Ascending aorta (tissue), 2 donors: ENCODE measurements at regions not wholly inside any gene's neighbourhood (a gene's known extent, or its start where the extent isn't known, plus 50 kb on each side); places are given as distances from the start of the nearest gene placed in this dataset.

ENCODE experiments used
- DNase-seq, 2 donors: peaks; one replicate each; pipeline ENCODE4 v3.0.0-alpha.2; 2019; ENCODE audit warnings: low spot score in 2 of 2
- H3K27ac ChIP-seq, 2 donors: fragments of 200-600 bp; sonication (generic); one replicate each; pipeline ENCODE4 v1.5.1; 2016 to 2017; ENCODE audit warnings: mild to moderate bottlenecking in 1 of 2
- H3K27me3 ChIP-seq: fragments of 200-600 bp; sonication (generic); one replicate; pipeline ENCODE4 v1.5.1; 2017
- H3K36me3 ChIP-seq, 2 donors: fragments of 200-600 bp; sonication (generic); one replicate each; pipeline ENCODE4 v1.5.1; 2016
- H3K4me1 ChIP-seq, 2 donors: fragments of 200-600 bp; sonication (generic); one replicate each; pipeline ENCODE4 v1.5.1; 2016 to 2017; ENCODE audit warnings: mild to moderate bottlenecking in 1 of 2
- H3K4me3 ChIP-seq, 2 donors: fragments of 200-600 bp; sonication (generic); one replicate each; pipeline ENCODE4 v1.5.1; 2016 to 2017; ENCODE audit warnings: mild to moderate bottlenecking in 1 of 2
- H3K9me3 ChIP-seq, 2 donors: fragments of 200-600 bp; sonication (generic); one replicate each; pipeline ENCODE4 v1.5.1; 2016
- CTCF ChIP-seq, 3 experiments: fragments of 200-600 bp in 2 of 3; fragments of 450-650 bp in 1 of 3; sonication (generic) in 2 of 3; IDR thresholded peaks; one replicate each; pipeline ENCODE4 v1.5.1; 2016 to 2019; ENCODE audit warnings: antibody characterized with exemption in 3 of 3, mild to moderate bottlenecking in 1 of 3, moderate library complexity in 1 of 3
- intact Hi-C: fragments of 100-400 bp; cut with DNase I; formaldehyde crosslinking; loops from one replicate; pipeline ENCODE4 v1.15.1; 2023

- DNase-seq: no peak
- no peak for TF ChIP-seq CTCF (IDR thresholded peaks at IDR 0.05)
- intact Hi-C loops: no loop called here
- Histone ChIP-seq H3K4me1 (no peaks in the 10 kb centered on the region), H3K27ac (no peak overlapping the region), H3K27me3 (no peaks in the 10 kb centered on the region), H3K9me3 (no peaks in the 10 kb centered on the region), H3K4me3 (no peak overlapping the region), H3K36me3 (no peaks in the 10 kb centered on the region)
These were observed 520.9 kb upstream of the TGFBR2 start for GRCh38 chr3:30085486-30085885.

- Histone ChIP-seq H3K4me3 (no peak overlapping the region), H3K4me1 (no peaks in the 10 kb centered on the region), H3K36me3 (no peaks in the 10 kb centered on the region), H3K27me3 (no peaks in the 10 kb centered on the region), H3K27ac (no peak overlapping the region), H3K9me3 (peaks cover 0 to 11% of the 10 kb centered on the region in 2 donors)
- intact Hi-C loops: no loop called here
- no peak for TF ChIP-seq CTCF (IDR thresholded peaks at IDR 0.05)
- DNase-seq: no peak
These were observed 514.7 kb upstream of the TGFBR2 start for GRCh38 chr3:30091686-30092085.

GRCh38 chr3:30097022-30097650 is 509.3 kb upstream of the TGFBR2 start:
- Histone ChIP-seq H3K27ac (no peak overlapping the region), H3K9me3 (peaks cover 0 to 11% of the 10 kb centered on the region in 2 donors), H3K4me1 (no peaks in the 10 kb centered on the region), H3K27me3 (no peaks in the 10 kb centered on the region), H3K36me3 (no peaks in the 10 kb centered on the region), H3K4me3 (no peak overlapping the region)
- TF ChIP-seq CTCF (IDR thresholded peaks at IDR 0.05): no peak
- DNase-seq: no peak
- intact Hi-C loops: no loop called here

GRCh38 chr3:30098243-30098642 is 508.2 kb upstream of the TGFBR2 start:
- no peak overlapping the region for H3K27ac ChIP-seq
- no peaks in the 10 kb centered on the region for H3K27me3 ChIP-seq
- no peak overlapping the region for H3K4me3 ChIP-seq
- H3K9me3 ChIP-seq: peaks cover 0 to 11% of the 10 kb centered on the region in 2 donors
- no peak for TF ChIP-seq CTCF (IDR thresholded peaks at IDR 0.05)
- no peaks in the 10 kb centered on the region for H3K4me1 ChIP-seq
- intact Hi-C loops: no loop called here
- no peaks in the 10 kb centered on the region for H3K36me3 ChIP-seq
- no peak for DNase-seq

- H3K36me3 ChIP-seq: no peaks in the 10 kb centered on the region
- intact Hi-C loops: no loop called here
- H3K4me1 ChIP-seq: no peaks in the 10 kb centered on the region
- no peak overlapping the region for H3K4me3 ChIP-seq
- peaks cover 0 to 11% of the 10 kb centered on the region in 2 donors for H3K9me3 ChIP-seq
- DNase-seq: no peak
- no peak overlapping the region for H3K27ac ChIP-seq
- no peak for TF ChIP-seq CTCF (IDR thresholded peaks at IDR 0.05)
- H3K27me3 ChIP-seq: no peaks in the 10 kb centered on the region
These were observed 507.5 kb upstream of the TGFBR2 start for GRCh38 chr3:30098653-30099455.
